ENCODE measurements at regions not wholly inside any gene's neighbourhood (a gene's known extent, or its start where the extent isn't known, plus 50 kb on each side); places are given as distances from the start of the nearest gene placed in this dataset.

- no peak for DNase-seq
Observed at GRCh38 chr13:105070452-105070851, 1465.0 kb downstream of the EFNB2 start.

DNA sequence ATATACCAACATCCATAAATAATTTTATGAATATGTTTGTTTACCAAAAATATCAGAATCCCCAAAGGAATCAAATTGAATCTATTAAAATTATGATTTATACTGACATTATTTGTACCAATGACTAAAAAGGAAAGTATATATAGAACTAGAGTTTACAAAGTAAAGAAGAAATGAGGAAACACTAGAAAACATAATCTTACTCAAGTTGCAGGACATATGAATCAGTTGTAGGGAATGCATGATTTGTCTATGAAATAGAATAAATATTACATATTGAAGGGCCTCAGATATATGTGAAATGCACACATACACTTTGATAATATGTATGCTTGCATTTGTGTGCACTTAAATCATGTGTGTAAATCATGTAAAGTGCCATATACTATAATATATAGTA is 1466.4 kb downstream of the EFNB2 start:
- no peak for DNase-seq

DNA sequence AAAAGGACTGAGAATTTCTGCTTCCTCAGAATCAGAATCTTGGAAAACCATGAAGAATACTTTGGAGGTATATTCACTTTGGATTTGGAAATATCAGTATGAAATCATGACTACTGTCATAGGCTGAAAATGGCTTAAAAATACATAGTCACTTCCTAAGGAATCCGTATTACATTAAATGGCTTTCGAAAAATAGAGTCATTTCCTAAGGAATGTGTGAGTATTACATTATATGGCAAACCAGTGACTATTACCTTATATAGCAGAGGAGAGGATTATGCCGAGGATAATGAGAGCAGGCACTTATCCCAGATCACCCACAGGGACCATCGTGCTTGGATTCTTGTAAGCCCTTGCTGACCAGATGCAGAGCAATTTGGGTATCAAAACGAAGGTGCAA is 1471.8 kb downstream of the EFNB2 start:
- DNase-seq: no peak

DNA sequence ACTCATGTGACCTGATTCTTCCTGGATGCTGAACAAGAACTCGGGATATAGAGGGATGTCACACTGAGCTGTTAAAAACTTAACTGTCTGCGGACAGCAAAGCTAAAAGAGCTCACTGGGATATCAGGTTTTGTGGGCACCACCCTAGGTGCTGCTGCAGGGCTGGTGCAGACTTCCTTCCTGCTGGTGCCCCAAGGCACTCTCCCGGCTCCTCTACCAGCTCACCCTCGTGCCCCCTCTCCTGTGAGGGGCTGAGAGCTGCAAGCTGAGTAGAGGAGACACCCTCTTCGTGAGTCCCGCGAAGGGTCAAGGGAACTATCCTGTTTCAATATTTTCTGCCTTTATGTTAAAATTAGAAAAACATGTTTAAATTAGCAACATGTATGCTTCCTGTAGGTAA is 1475.7 kb downstream of the EFNB2 start:
- no peak for DNase-seq

GRCh38 chr13:105058517-105058916 is 1476.9 kb downstream of the EFNB2 start:
- DNase-seq: no peak

DNA sequence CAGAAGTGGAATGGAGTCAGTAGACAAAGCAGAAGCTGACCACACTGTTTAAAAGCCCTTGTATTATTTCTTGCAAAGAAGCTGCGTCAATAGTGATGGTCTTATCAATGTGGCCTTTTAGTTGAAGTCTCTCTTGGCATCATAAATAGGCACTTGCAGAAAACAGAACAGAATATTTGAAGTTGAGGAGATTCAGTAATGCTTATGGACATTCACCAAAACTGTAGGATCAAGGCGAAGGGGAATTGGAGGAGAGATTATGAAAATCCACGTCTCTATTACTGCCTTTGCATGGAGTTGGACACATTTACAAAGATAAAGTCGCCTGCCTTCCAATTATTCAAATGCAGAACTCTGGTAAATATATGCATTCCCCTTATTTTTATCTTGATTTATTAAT is 1482.8 kb downstream of the EFNB2 start:
- DNase-seq: no peak

GRCh38 chr13:105050686-105051085 is 1484.8 kb downstream of the EFNB2 start:
- DNase-seq: no peak

DNA sequence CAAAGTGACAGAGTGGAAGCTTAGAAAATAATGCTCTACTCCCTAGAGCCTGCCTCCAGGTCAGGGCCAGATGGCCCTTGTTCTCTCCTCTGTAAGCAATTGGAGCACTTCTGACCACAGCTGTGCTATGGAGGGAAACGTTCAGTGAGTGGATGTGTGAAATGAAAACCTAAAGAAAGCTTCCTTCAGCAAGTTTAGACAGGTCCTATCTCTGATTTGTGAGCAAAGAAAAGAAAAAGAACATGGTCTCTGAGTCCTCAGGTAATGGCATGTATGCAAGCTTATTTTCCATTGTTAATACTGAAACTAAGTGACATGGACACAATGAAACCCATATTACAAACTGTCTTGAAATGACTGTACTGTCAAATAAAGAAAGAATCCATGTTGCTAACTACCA is 1486.8 kb downstream of the EFNB2 start:
- DNase-seq: no peak

DNA sequence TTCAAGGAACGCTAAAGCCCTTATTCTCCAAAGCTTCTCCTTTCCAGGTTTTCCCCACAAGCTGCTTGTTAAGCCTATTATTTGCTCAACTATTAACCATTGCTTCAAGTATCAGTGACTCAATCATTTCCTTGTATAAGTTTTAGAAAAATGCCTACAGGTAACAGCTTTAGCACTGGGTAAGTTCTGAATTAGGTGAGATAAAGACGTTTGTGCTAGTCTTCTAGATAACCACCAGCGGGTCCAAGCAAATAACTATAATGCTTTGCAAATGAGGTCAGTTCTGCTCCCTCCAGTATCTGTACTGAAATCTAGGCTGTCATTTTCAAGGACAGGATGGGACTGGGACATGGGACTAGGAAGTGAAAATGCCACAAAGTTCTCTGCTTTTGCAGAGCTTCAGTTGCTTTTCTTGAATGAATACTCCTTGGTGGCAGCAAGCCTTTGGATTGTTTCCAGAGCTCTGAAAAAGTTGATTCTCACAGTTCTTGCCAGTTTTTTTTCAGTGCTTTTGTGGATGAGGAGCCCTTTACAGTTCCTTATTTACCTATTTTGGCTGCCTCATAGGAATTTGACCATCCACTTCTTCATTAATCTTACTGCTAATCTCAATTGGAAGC is 1487.7 kb downstream of the EFNB2 start:
- no peak for DNase-seq

GRCh38 chr13:105037110-105037509 is 1498.4 kb downstream of the EFNB2 start:
- DNase-seq: no peak

DNA sequence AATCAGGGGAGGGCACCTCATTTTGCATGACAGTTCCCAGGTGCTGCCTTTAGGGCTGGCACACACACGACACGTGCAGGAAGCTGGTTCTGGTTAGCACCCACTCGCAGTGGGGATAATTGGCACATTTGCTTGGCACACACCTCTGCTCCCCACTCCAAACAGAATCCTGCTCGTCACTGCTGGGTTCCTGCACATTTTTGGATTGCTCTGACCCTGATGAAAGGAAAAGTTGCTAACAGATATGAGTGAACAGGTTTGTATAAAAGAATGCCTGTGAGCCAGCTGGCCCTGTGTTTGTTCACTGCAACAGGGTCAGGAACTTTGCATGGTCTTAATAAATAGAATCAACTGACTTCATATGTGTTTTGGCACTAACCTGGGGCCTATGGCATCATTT is 1500.4 kb downstream of the EFNB2 start:
- no peak for DNase-seq

DNA sequence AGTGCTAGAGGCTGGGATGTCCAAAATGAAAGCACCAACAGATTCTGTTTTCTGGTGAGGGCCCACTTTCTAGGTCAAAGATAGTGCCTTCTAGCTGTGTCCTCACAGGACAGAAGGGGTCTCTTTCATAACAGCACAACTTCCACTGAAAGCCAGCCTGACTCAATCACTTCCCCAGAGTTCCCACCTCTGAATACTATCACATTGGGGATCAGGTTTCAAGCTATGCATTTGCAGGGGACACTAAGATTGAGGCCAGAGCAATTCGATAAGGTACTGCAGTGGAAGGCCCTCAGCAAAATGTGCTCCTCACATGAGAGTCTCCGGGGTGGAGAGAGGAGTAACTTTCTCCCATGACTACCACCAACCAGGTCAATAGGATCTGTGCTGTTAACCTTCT is 1501.5 kb downstream of the EFNB2 start:
- no peak for DNase-seq

DNA sequence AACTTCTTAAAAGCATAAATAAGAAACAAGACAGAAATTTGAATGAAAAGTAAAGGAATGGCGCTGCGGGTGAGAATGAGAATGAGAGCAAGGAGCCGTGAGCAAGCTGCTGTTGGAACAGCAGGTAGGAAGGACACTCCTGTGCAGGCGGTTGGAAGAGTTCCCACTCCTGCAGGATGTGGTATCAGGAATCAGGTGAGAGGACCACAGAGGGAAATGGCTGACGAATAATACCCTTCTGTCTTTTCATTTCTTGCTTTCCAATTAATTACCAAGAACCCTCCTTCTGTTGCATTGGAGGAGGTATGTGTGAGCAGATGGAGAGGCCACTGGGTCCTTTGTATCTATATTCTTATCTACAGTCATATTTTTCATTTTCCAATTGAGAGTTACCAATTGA is 1504.2 kb downstream of the EFNB2 start:
- no peak for DNase-seq

GRCh38 chr13:105030851-105031250 is 1504.6 kb downstream of the EFNB2 start:
- no peak for DNase-seq

GRCh38 chr13:105019073-105019472 is 1516.4 kb downstream of the EFNB2 start:
- DNase-seq: no peak

DNA sequence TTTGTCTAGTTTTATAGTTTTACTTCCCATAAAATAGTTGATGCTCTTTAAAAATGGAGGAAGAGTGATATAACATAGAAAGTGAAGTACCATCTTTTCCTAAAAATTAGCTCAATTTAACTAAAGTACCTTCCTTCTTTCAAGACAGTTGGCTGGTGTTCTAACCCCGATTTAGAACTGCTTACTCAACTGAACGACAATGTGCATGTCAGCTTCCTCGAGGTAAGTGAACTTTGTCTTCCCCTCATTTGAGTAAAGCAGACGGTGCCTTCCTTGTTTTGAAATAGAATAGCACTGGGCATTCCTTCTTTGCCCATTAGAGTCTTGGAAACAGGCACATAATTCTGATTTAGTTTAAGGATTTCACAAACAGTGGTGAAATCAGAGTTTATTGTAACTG is 1519.2 kb downstream of the EFNB2 start:
- DNase-seq: no peak

DNA sequence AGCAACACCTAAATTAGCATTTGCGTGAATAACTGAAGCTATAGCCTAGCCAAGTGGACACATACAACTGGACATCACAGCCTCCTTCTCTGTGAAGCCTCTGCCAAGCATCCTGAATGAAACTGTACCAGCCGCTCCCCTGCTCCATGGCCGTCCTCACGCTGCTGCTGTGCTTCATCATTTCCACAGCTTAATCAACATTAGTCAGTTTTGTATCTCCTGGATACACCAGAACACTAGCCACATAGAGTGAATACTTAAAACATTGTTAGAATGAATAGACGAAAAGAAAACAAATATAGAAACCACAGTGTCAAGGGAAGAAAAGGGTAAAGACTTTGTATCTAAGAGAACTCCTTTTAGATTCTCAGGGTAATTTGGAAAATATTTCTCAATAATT is 1526.9 kb downstream of the EFNB2 start:
- no peak for DNase-seq

GRCh38 chr13:105007166-105007808 is 1528.2 kb downstream of the EFNB2 start:
- DNase-seq: no peak

- DNase-seq: no peak
Observed at GRCh38 chr13:104996022-104996421, 1539.4 kb downstream of the EFNB2 start.

DNA sequence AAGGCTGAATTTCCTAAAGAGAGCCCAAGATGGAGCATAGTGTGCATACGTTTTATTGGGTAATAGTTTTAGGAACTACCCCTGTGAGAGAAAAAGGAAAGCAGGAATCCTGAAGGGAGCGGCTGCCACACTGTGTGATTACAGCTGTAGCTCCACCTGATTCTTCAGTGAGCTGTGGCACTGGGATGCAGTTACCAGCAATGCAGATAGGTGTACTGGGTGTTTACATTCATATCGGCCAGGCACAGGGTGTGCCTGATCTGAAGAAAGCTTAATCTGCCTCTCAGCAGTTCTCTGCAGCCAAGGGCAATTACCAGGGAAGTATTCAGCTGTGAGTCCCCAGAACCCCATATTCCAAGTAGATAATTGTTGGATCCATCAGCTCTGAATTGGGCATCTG is 1541.8 kb downstream of the EFNB2 start:
- DNase-seq: no peak

DNA sequence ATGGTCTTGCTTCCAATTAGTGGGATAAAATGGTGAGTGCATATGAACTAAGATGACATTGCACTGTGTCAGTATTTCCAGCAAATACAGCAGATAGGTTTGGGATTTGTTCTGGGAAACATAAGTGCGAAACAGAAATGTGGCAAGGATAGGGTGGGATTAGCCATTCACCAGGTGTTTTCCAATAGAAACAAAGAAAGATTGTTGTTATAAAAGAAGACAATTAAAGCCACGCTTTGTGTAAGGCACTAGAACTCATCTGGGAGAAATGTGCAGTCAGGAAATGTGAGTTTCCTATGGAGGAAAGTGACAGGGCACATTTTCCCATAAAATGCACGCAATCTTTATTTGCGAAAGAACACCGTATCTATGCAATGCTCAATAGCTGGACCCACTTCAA is 1547.8 kb downstream of the EFNB2 start:
- DNase-seq: no peak

DNA sequence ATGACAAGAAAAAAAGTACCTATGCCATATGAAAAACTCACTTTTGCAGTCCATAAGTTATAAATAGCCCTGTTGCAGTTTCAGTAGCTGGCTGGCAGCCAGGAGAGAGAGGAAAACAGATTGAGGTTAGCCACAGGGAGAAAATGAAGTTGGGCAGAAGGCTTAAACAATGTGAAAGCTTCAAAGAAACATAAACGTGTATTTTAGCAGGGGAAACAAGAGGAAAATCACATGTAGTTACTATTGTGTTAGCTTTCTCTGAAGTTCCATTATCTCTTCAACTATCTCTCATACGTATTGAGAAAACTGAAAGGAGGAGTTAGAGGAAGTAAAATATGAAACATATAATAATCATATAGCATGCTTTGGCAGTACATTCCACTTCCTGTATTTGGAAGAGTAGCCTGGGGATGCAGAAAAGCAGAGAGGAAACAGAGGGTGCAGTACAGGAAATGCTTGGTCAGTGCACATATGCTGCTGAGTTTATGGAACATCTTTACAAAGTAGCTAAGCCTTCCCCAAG is 1551.1 kb downstream of the EFNB2 start:
- DNase-seq: no peak

- DNase-seq: no peak
Observed at GRCh38 chr13:104983601-104984000, 1551.9 kb downstream of the EFNB2 start.

DNA sequence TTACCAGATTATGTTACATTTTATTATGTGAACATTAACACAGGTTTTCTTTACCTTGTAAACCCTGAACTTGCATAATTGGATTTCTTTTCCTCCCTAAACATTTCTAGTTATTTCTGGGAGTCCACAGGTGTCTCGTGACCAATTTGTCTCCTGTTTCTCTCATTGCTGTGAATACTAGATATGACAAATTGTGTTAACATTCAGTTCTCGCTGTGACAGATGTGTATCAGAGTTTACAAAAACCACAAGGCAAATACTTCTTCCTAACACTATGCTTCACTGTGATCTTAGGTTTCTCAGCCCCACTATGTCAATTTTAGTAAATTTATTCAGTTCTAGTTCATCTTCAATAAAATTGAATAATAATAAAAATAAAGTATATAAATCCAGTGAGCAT is 1554.9 kb downstream of the EFNB2 start:
- no peak for DNase-seq

Measured in NCI-H187 treated with DMSO at 0.1 percent for 48 hours (cell line).